HG02943 (cell line): ENCODE measurements at regions not wholly inside any gene's neighbourhood (a gene's known extent, or its start where the extent isn't known, plus 50 kb on each side); places are given as distances from the start of the nearest gene placed in this dataset.
"Not testable (repeated sequence)": the region's sequence is repeated elsewhere in the genome, so short reads cannot be mapped to it uniquely, and the experiment has no call there.

ENCODE experiments used
- ATAC-seq: cut with Tn5 transposase; IDR thresholded peaks from one replicate; pipeline ENCODE4 v1.9.1; 2021; ENCODE audit warnings: mild to moderate bottlenecking, low read depth, moderate library complexity; ENCODE audit not compliant: unreplicated experiment

DNA sequence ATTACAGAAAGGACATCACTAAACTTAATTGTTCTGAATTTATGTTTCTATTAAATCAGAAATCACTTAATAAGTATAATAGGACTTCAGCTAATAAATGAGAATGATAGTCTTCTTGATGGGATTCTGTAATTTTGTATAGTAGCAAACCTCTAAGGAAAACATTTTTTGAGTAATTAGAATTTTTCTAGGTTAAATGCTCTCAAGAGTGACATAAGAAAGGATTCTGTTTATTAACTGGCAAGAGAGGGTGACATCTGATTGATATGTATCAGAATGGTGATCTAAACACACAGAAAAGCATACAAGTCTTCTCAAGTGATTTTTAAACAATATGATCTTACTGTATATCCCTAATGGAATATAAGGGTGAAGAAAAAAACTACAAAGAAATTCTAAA lies 1597.7 kb upstream of the PRR20A start:
- no peak for ATAC-seq

DNA sequence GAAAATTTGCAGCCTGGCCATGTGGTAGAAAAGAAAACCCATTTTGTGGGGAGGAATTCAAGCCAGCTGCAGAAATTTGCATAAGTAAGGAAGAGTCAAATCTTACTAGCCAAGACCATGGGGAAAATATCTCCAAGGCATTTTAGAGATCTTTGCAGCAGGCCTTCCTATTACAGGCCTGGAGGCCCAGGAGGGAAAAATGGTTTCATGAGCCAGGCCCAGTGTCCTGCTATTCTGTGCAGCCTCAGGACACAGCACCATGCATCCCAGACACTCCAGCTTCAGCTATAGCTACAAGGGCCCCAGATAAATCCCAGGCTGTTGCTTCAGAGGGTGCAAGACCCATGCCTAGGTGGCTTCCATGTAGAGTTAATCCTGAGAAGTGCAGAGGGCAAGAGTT lies 1590.1 kb upstream of the PRR20A start:
- no peak for ATAC-seq

DNA sequence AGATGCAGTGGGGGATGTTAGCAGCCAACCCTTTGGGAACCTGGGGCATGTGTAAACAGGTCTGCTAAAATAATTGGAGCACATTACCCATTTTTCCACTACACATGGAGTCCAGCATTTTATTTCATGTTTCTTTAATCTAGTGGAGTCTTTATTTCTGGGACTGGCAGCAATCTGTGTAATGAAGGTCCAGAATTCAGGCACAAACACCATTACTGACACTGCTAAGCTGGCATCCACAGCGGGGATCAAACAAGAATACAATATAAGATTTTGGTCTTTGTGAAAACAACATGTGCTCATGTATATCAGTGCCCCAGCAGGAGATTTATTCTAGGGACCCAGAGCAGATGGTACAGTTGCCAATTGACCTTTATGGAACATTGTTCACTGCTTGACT lies 1587.0 kb upstream of the PRR20A start:
- ATAC-seq, result no peak

DNA sequence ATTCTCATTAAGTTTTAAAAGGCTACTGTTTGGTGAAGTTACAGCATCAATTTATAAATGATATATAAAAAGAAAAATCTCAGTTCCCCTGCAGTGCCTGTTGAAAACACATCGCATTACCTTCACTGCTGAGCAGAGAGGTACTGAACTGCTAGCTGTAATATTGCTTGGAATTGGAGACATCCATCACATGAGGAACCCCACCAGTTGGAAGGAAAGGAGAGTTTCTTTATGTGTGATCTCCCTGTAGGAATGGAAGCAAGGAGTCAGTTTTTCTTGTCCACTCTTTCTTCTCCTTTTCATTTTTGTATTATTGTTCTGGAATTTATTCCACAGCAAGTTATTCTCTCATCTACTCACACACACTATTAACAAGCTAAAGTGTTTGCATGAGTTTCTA lies 1586.0 kb upstream of the PRR20A start:
- no peak for ATAC-seq

DNA sequence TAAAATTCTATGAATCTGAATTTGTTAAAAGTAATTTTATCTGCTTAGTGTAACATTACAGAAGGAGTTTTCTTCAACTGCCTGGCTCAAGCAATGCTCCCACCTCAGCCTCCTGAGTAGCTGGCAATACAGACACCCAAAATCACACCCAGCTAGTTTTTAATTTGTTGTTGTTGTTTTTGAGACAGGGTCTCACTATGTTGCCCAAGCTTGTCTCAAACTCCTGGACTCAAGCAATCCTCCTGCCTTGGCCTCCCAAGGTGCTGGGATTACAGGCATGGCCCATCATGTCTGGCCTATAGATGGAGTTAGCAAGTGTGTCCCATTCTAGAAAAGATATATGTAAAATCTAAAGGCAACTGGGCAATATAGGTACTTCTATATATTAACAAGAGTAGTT lies 1580.4 kb upstream of the PRR20A start:
- no peak for ATAC-seq

DNA sequence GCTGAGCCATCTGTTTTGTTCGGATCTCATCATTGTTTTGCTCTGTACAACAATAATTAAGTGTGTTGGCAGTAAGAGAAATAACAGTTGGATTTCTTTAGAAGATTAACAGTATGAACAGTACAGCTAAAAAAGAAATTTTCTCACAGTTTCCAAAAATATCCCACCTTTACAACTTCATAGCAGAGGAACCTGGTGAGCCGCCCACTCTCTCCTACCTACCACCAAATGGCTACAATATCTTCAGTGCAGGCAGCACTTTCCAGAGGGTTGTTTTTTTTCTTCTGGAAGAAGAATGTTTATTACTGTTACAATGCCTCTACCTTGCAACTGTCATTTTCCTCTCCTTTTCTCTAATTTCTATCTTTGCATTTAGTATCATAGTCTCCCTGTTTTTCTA lies 1577.5 kb upstream of the PRR20A start:
- ATAC-seq, result no peak

DNA sequence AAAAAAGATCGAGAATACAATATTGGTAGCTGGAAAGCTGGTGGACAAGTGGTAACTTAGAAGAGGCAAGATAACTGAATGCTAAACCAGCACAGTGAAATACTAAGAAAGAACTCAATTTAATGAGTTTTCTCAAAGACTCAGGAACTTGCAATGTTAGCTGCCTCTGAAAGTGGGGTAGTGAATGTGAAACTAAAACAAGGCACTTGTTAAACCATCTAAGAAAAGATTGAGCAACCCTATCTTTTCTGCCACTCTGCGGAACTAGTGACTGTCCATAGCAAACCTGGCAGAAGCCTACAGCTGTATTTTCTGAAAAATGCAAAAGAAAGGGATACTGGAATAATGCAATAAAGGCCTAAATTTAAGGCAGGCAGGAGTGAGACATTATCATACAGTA lies 1574.4 kb upstream of the PRR20A start:
- ATAC-seq, result no peak

DNA sequence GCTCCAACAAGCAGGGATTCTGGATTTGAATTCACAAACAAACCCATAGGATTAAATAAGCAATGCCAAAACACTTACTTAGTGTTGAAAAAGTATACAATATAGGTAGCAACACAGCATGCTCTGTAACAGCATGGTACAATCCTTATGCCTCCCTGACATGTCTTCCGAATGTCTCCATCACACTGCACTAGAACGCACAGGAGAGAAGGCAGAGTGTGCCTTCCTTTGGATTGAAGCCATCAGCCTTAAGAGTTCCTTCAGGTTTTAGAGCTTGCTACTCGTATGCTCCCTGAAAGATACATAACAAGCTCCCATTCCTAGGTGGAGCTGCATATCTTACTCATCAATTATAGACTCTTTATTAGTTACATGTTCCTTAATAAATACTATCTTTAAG lies 1573.9 kb upstream of the PRR20A start:
- no peak for ATAC-seq

DNA sequence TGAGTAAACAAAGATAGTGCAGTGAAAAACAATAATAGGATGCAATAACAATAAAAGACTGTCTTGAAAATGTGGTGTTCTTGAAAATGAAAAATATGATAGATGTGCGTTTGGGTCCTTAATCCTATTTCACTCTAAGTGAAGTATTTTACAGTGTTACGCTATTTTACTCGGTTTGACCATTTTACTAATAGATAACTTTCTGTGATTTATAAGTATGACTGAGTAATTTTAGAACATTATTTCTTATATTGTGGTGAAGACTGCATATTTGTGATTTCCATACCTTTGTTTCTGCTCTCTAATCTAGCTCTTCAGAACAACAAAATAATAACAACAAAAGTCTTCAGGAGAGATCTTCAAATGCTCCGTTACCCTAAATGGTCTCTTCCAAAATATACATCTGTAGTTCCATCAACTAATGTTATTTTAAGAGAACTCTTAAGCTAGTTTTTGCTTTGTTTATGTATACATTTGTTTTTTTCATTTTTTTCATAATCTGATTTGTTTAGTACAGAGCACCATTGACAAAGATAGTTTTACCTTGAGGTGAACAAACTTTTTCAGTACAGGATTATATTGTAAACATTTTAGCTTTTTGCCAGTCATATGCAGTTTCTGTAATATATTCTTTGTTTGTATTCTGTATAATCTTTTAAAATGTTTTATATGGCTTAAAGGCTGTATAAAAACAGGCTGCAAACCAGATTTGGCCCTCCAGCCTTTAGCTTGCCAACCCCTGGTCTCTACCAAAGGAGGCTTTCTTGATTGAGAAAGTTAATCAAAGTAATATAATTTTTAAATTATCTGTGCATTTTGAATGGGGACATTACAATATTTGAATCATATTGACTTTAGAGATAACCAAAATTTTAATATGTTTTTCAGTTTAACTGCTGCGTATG lies 1572.7 kb upstream of the PRR20A start:
- ATAC-seq, result no peak

DNA sequence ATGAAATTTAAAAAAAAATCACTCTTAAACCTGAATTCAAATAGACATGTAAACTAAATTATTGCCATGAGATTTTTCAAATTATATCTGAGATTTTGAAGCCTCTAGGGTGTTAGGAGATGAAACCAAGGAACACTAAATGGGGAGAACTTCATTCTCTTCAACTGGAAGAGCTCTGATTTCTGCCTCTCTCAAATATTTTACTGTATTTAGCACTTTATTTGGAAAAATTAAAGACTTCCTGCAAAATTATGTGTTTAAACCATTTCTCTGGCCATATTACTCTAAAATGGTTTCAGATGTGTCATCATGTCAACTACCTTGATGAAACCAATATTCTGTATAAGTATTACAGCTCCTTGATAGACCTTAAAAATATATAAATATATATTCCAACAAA lies 1571.6 kb upstream of the PRR20A start:
- ATAC-seq, result no peak

DNA sequence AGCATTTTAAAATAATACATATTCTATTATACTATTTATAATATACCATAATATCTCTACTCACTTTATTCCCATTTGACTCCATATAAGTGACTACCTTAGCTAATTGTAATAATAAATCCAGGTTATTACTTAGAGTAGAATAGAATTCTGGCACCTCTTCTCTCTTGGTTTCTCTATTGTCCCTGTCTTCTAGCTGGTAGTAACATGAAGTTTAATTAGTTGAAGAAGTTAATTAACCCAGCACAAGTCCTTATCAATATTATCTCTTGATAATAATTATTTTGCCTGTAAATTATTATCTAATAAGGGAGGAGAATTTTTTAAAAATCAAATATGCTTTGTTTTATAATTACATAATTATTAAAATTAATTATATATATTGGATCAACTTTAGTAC lies 1571.2 kb upstream of the PRR20A start:
- ATAC-seq, result no peak

DNA sequence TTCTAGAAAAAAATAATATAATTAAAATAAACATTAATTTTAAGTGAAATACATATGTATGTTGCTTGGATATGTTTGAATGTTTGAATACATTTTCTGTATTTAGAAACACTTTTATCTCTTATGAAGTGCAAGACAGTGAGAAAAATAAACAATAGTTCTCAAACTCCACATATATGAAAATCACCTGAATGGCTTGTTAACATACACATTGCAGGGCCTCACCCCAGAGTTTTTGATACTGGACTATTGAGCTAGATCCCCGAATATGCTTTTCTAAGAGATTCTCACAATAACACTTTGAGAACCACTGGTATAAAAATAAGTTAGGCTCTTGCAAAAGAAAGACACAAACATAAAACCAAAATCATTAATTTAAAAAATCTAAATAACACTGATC lies 1570.3 kb upstream of the PRR20A start:
- ATAC-seq, result no peak

DNA sequence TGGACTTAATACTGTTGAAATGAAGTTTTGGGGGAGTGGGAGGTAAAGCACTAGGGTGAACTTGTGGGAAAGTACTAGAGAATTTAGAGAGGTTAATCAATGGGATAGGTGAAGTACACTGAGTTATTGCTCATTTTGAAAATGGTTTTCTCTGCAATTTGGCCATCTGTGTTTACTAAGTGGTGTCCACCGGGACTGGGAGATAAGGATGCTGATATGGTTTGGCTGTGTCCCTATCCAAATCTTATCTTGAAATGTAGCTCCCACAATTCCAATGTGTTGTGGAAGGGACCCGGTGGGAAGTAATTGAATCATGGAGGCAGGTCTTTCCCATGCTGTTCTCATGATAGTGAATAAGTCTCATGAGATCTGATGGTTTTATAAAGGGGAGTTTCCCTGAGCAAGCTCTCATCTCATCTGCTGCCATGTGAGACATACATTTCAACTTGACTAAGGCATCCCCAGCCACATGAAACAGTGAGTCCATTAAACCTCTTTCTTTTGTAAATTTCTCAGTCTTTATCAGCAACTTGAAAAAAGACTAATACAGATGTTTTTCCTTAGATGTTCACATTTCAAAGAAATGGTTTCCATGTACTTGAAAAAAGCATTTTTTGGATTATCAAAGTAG lies 1569.4 kb upstream of the PRR20A start:
- no peak for ATAC-seq

DNA sequence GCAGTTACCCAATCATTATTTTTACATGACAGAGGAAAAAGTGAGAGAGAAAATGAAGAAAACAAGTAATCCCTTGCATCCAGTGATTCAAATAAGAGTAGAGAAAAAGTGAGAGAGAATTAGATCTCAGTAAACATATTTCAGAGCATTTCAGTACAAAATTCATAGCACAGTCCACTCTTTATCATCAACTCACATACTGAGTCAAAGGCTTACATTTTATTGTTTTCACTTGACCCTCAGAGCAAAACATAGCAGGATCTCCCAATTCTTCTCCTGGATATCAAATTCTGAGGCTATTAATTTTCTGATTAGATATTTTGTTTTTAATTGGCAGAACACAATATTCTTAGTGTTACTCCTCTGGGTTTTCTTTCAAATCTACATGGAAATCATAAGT lies 1568.3 kb upstream of the PRR20A start:
- ATAC-seq, result no peak

DNA sequence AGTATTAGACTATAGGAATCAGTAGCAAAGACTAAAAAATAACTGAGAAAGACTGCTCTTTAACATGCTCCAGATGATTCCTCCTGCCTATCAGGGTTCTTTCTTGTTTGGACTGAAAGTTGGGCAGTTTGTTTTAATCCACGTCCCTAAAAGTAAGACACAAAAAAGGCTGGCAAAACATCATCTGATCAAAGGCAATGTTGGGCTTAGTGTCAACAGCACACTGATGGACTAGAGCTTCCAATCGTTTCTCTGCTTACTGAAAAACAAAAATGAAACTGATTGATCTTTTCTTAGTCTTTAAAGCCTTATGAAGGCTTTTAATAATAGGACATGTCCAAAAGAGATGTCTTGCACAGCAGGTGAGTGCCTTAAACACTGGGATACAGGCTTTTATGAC lies 1567.9 kb upstream of the PRR20A start:
- no peak for ATAC-seq

DNA sequence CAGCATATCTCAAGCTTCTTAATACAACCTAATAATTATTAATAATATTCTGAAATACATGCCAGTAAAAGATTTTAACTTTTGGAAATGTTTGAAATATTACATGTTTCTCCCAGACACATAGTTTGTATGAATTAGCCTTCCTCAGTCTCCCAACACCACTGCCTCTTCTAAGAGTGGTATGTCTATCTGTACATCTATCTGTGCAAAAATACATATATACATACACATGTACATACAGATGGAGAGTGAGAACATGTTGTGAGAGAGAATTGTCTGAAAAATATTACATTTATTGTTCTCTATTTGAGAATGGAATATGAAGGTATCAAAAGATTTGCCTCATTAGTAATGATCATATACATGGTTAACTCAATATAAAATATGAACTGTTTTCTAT lies 1567.2 kb upstream of the PRR20A start:
- ATAC-seq, result no peak

DNA sequence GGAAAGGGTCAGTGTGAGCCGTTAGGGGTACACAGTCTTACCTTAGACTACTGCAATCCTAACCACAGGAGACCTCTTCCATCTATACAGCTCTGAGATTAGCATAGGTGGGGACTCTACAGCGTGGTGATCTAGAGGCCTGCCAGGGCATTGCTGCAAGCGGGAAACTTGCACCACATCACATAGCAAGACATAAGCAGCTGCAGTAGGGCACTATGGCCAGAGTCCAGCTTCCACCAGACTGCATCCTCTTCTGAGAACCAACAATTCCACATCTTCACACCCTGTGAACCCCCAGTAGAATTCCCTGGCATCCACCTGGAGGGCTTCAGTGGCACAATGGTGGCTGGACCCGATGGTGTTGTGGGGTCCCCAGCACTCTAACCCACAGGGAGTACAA lies 1564.3 kb upstream of the PRR20A start:
- no peak for ATAC-seq

DNA sequence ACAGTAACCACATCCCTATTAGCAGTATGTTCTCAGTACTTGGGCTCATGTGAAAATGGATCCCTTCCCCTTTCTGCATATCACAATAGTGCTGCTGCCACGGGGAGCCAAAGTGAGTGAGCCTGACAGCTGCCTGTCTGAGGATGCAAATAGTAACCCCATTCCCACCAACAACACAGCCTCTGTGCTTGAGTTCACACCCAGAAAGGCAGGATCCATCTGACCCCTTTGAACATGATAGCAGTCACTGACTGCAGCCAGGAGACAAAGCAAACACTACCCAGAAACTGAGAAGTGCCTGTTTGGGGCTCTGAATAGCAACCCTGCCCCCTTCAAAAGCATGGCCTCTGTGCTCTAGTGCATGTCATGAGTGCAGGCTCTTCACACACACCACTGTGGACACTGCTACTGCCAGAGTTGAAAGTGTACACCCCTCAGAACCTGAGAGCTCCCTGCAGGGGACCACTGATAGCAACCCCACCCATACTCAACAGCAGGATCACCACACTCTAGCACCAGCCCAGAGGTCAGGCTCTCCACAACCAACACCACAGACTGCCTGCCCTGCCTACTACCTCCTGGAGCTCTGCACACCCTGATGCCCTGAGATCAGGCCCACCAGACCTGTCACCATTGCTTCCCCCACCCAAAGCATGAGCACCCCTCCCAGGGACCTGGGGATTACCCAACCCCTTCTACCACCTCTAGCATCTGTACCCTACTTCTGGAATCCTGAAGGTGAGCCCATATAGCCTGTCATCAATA lies 1563.5 kb upstream of the PRR20A start:
- ATAC-seq, result no peak

DNA sequence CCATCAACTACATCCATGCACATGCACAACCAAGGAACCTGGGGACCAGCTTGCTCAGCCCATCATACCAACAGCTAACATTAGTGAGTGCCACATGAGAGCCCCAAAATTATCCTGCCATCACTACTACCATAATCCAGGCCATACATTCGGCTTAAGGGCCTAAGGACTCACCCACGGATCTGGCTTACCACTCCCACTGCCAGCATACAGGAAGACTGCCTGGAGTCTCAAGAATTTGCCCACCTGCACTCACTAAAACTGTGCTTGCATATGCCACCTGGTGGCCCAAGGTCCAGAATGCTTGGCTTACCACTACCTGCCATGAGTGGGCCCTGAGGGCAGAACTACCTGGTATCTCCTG lies 1562.9 kb upstream of the PRR20A start:
- no peak for ATAC-seq

DNA sequence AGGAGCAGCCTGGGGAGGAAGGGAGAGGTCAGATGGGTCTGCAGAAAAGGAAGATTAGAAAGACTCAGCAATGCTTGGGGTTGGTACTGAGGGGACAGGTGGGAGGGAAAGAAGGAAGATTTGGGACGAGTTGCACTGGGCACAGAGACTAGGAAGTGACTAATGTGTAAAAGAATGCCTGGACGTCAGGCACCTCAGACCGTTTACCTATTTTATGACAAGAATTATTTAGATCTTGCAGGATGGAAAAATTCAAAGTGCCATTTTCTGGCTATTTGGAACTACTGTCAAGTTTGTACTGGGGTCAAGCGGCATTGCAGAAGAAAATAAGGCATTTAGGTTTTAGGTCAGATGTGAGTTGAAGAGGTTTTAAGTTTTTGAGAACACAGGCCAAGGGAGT lies 1558.4 kb upstream of the PRR20A start:
- ATAC-seq, result not testable (repeated sequence)

DNA sequence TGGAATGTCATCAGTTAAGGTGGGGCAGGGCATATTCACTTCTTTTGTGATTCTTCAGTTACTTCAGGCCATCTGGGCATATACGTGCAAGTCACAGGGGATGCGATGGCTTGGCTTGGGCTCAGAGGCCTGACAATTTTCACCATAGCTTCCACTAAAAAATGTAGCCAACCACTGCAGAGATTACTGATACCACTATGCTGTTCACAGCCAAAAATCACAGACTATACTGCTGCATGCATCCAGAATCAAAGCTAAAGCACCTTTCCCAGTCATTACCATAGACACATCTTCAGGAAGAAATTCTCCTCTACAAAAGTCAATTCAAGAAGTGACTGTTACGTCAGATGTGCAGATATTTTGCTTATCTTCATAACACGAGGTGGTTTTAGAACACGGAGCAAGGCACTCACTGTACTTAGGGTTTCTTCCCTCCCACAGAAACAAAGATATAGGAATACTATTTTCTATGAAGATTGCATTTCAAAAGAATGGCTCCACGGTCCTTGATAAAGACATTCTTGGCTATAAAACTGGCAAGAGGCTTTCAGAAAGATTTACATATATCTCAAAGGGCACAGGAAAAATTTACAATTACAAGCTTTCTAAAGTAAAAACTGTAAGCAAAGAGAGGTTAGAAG lies 1556.6 kb upstream of the PRR20A start:
- no peak for ATAC-seq
